PFSK-1 (cell line): ENCODE measurements at regions not wholly inside any gene's neighbourhood (a gene's known extent, or its start where the extent isn't known, plus 50 kb on each side); places are given as distances from the start of the nearest gene placed in this dataset.

ENCODE experiments used
- FOXP2 ChIP-seq: optimal IDR thresholded peaks from 2 replicates; pipeline ENCODE3; 2011; ENCODE audit warnings: borderline replicate concordance, control low read depth, inconsistent platforms; ENCODE audit not compliant: insufficient read depth; ENCODE audit errors: extremely low read length, extremely low read depth
- POLR2AphosphoS5 ChIP-seq: IDR thresholded peaks from 2 replicates; pipeline ENCODE4 v1.6.1; 2012; ENCODE audit warnings: low read depth, mild to moderate bottlenecking, control low read depth, low read length, moderate library complexity
- SIN3A ChIP-seq: IDR thresholded peaks from 2 replicates; pipeline ENCODE4 v1.6.1; 2012; ENCODE audit warnings: mild to moderate bottlenecking, low read length, moderate library complexity, borderline replicate concordance; ENCODE audit not compliant: insufficient read depth
- TAF1 ChIP-seq: IDR thresholded peaks from 2 replicates; pipeline ENCODE4 v1.6.1; 2012; ENCODE audit warnings: low read length, control low read depth, borderline replicate concordance; ENCODE audit not compliant: insufficient read depth
- TF ChIP-seq, protein P1 (sequence below), 2 experiments: IDR thresholded peaks; 2 replicates each; pipeline versions ENCODE4 v1.6.1 to v1.8.0; 2011 to 2012; ENCODE audit warnings: low read depth in 2 of 2, low read length in 2 of 2, control low read depth in 1 of 2, inconsistent platforms in 1 of 2, mild to moderate bottlenecking in 1 of 2, moderate library complexity in 1 of 2; ENCODE audit not compliant: insufficient read depth in 1 of 2

DNA sequence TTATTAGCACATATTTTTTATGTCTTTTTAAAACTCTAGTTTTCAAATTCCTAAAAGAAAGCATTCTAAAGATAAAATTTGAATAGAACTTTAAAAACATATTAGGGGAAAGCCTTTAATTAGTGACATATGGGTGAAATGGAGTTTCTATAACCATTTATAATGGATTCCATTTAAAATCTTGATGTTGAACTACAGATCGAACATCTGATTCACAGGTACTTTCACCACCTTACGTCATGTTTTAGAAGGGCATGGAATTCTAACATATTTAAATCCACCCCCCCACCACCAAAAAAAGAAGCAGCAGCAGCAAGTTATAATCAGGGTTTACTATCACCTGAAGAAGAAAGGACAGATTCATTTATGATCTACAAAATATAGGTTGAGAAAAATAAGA is 298.4 kb downstream of the SMOC2 start:
- TF ChIP-seq FOXP2 (no peak), TAF1 (no peak), POLR2AphosphoS5 (no peak), SIN3A (no peak)
- TF ChIP-seq, protein P1, sequence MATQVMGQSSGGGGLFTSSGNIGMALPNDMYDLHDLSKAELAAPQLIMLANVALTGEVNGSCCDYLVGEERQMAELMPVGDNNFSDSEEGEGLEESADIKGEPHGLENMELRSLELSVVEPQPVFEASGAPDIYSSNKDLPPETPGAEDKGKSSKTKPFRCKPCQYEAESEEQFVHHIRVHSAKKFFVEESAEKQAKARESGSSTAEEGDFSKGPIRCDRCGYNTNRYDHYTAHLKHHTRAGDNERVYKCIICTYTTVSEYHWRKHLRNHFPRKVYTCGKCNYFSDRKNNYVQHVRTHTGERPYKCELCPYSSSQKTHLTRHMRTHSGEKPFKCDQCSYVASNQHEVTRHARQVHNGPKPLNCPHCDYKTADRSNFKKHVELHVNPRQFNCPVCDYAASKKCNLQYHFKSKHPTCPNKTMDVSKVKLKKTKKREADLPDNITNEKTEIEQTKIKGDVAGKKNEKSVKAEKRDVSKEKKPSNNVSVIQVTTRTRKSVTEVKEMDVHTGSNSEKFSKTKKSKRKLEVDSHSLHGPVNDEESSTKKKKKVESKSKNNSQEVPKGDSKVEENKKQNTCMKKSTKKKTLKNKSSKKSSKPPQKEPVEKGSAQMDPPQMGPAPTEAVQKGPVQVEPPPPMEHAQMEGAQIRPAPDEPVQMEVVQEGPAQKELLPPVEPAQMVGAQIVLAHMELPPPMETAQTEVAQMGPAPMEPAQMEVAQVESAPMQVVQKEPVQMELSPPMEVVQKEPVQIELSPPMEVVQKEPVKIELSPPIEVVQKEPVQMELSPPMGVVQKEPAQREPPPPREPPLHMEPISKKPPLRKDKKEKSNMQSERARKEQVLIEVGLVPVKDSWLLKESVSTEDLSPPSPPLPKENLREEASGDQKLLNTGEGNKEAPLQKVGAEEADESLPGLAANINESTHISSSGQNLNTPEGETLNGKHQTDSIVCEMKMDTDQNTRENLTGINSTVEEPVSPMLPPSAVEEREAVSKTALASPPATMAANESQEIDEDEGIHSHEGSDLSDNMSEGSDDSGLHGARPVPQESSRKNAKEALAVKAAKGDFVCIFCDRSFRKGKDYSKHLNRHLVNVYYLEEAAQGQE (IDR thresholded peaks at IDR 0.05; ENCODE audit: insufficient read depth in 1 of 2, low read depth in 2 of 2, low read length in 2 of 2) = no peak

DNA sequence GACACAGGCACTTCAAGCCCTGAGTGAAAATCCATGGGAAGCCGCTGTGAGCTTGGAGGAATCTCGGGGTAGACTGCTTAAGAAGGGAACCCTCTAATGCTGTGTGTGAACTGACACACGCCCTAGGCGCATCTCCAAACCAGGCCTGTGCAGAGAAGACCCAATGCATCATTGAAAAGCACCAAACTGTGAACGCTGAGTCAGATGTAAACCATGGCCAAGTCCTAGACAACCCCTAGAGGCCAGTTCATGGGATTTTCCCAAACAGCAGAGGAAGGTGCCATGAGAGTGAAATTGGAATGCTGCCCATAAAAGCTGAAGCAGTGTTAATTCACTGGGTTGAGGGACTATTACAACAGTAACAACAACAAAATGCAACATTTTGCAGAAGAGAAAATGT is 296.5 kb downstream of the SMOC2 start:
- TF ChIP-seq, protein P1 (IDR thresholded peaks at IDR 0.05; ENCODE audit: insufficient read depth in 1 of 2, low read depth in 2 of 2, low read length in 2 of 2) = no peak
- TF ChIP-seq SIN3A (no peak), POLR2AphosphoS5 (no peak), TAF1 (no peak), FOXP2 (no peak)

DNA sequence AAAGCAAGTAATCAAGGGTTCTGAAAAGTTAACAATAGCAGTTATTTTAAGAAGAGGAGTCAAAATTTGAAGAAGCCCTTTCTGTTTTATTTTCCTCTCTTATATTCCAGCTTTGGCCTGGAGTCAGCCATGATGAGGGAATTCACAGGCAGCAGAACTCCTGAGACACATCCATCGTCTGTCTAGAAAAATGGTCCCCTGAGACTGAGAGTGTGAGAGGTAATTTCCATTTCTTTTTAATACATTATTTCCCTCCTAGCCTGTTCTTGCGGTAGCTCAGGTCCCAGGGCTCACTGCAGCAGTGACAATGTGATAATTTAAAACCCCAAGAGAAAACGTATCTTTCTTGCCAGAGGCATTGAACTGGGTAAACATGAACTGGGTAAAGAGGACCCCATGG is 296.0 kb downstream of the SMOC2 start:
- no peak for TF ChIP-seq POLR2AphosphoS5
- no peak for TF ChIP-seq SIN3A
- TF ChIP-seq TAF1 = no peak
- TF ChIP-seq, protein P1 (IDR thresholded peaks at IDR 0.05; ENCODE audit: insufficient read depth in 1 of 2, low read depth in 2 of 2, low read length in 2 of 2) = no peak
- no peak for TF ChIP-seq FOXP2

DNA sequence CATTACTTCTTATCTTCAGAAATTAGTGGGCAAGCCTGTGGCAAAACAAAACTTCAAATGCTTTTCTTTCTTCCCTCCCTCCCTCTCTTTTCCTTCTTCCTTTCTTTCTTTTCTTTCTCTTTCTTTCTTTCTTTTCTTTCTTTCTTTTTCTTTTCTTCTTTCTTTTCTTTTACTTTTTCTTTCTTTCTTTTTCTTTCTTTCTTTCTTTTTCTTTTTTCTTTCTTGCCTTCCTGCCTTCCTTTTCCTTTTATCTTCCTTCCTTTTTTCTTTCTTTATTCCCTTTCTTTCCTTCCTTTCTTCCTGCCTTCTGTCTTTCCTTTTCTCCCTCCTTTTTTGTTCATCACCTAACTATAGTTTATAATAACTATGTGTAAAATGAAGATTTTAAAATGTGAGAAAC is 295.1 kb downstream of the SMOC2 start:
- TF ChIP-seq, protein P1 (IDR thresholded peaks at IDR 0.05; ENCODE audit: insufficient read depth in 1 of 2, low read depth in 2 of 2, low read length in 2 of 2) = no peak
- TF ChIP-seq SIN3A = no peak
- no peak for TF ChIP-seq TAF1
- no peak for TF ChIP-seq FOXP2
- TF ChIP-seq POLR2AphosphoS5 = no peak

DNA sequence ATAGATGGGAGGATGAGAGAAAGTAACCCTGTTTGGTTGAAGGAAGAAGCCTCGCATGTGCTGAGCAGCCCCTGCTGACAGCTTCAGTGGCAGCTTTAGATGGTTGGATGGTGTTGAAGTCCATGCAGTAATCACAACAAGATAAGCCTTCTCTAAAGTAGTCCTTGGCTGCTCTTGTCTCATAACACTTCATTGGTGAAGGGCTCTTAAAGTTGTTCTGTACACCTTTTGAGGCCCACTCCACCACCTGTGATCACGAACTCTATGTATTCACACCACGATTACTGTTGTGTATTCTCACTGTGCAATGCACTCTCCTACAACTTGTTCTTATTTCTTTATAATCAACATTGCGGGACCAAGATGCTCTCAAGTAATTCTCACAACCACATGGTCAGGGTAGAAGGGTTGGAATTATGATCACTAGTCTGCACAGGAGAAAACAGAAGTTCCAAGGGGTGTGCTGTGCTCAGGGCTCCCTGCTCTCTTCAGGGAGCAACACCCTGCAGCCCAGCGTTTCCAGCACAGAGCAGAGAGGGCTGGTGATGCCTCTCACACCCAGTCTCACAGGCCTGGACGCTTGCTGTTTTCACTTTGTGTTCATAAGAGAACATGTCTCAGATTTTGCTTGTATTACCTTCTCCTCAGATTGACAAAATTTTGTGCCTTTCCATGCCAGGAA is 294.4 kb downstream of the SMOC2 start:
- TF ChIP-seq TAF1 (no peak), FOXP2 (no peak), SIN3A (no peak), POLR2AphosphoS5 (no peak)
- TF ChIP-seq, protein P1 (IDR thresholded peaks at IDR 0.05; ENCODE audit: insufficient read depth in 1 of 2, low read depth in 2 of 2, low read length in 2 of 2) = no peak
